Mesendoderm (in vitro differentiated cells): ENCODE measurements at regions not wholly inside any gene's neighbourhood (a gene's known extent, or its start where the extent isn't known, plus 50 kb on each side); places are given as distances from the start of the nearest gene placed in this dataset.
A peak's percentile ranks its signal among the peaks of the same experiment; 100 is the strongest.
"Not testable (repeated sequence)": the region's sequence is repeated elsewhere in the genome, so short reads cannot be mapped to it uniquely, and the experiment has no call there.

Experiments used
- DNase-seq: peaks from one replicate; pipeline ENCODE4 v3.0.0; 2013
- H2AK5ac ChIP-seq: 2 replicates; pipeline ENCODE4 v1.6.1; 2013; ENCODE audit warnings: low read length, inconsistent platforms
- H2BK120ac ChIP-seq: 2 replicates; pipeline ENCODE4 v1.6.1; 2013; ENCODE audit warnings: low read depth, mild to moderate bottlenecking, low read length, moderate library complexity, mixed read lengths
- H2BK15ac ChIP-seq: replicated peaks from 2 replicates; pipeline ENCODE4 v1.6.1; 2013; ENCODE audit warnings: low read depth, mild to moderate bottlenecking, moderate library complexity
- H2BK5ac ChIP-seq: 2 replicates; pipeline ENCODE4 v1.6.1; 2013; ENCODE audit warnings: low read length, inconsistent platforms
- H3K18ac ChIP-seq: 2 replicates; pipeline ENCODE4 v1.6.1; 2013; ENCODE audit warnings: mild to moderate bottlenecking, low read length, mixed read lengths
- H3K23ac ChIP-seq: one replicate; pipeline ENCODE4 v1.6.1; 2013; ENCODE audit warnings: low read length
- H3K27ac ChIP-seq: 2 replicates; pipeline ENCODE4 v1.5.1; 2013; ENCODE audit warnings: low read depth, mild to moderate bottlenecking, inconsistent platforms, low read length, moderate library complexity
- H3K27me3 ChIP-seq: 2 replicates; pipeline ENCODE4 v1.6.1; 2013; ENCODE audit warnings: low read length, control low read depth, mild to moderate bottlenecking, inconsistent platforms; ENCODE audit not compliant: insufficient read depth, poor library complexity
- H3K36me3 ChIP-seq: 2 replicates; pipeline ENCODE4 v1.6.1; 2013; ENCODE audit warnings: low read length, inconsistent platforms; ENCODE audit not compliant: control insufficient read depth, insufficient read depth
- H3K4ac ChIP-seq: one replicate; pipeline ENCODE4 v1.6.1; 2013; ENCODE audit warnings: low read depth, mild to moderate bottlenecking, low read length, moderate library complexity
- H3K4me1 ChIP-seq: 2 replicates; pipeline ENCODE4 v1.6.1; 2013; ENCODE audit warnings: low read depth, low read length, inconsistent platforms; ENCODE audit not compliant: control insufficient read depth
- H3K4me2 ChIP-seq: 2 replicates; pipeline ENCODE4 v1.6.1; 2013; ENCODE audit warnings: low read length
- H3K4me3 ChIP-seq: 2 replicates; pipeline ENCODE4 v1.5.1; 2013; ENCODE audit warnings: mild to moderate bottlenecking, low read length
- H3K56ac ChIP-seq: one replicate; pipeline ENCODE4 v1.6.1; 2013; ENCODE audit warnings: low read length
- H3K79me1 ChIP-seq: 2 replicates; pipeline ENCODE4 v1.6.1; 2013; ENCODE audit warnings: low read length, inconsistent platforms
- H3K79me2 ChIP-seq: 2 replicates; pipeline ENCODE4 v1.6.1; 2013; ENCODE audit warnings: mild to moderate bottlenecking, low read length; ENCODE audit not compliant: control insufficient read depth, insufficient read depth
- H3K9ac ChIP-seq: 2 replicates; pipeline ENCODE4 v1.6.1; 2013; ENCODE audit warnings: low read length, inconsistent platforms
- H4K5ac ChIP-seq: one replicate; pipeline ENCODE4 v1.6.1; 2013; ENCODE audit warnings: low read length
- H4K8ac ChIP-seq: one replicate; pipeline ENCODE4 v1.6.1; 2013; ENCODE audit warnings: low read depth, mild to moderate bottlenecking, control low read depth, low read length, moderate library complexity
- WGBS: extraction: QIAGEN DNeasy Blood & Tissue Kit; methylation state at CpG from one replicate; pipeline ENCODE4 v1.1.7; 2013; ENCODE audit warnings: low lambda C conversion rate, missing lambda C conversion rate; ENCODE audit not compliant: insufficient coverage; ENCODE audit errors: extremely low coverage; 5-methylcytosine and 5-hydroxymethylcytosine counted together

DNA sequence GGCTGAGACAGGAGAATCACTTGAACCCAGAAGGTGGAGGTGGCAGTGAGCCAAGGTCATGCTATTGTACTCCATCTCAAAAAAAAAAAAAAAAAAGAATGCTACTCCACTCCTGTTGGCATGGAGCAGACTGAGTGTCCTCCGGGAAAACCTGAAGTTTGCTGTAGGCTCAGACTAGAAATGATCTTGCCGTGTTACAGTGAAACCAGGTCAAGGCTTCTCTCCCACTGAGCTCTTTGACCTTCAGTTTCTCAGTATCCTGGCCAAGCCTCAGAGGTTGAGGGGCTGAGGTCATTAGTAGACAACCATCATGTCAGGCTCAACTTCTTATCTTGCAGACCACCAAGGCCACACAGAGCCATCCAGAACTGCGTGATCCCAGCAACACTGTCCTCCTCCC lies 348.6 kb upstream of the ZNF32 start:
- WGBS = no CpG with 5 or more reads among the region's 3 CpGs

DNA sequence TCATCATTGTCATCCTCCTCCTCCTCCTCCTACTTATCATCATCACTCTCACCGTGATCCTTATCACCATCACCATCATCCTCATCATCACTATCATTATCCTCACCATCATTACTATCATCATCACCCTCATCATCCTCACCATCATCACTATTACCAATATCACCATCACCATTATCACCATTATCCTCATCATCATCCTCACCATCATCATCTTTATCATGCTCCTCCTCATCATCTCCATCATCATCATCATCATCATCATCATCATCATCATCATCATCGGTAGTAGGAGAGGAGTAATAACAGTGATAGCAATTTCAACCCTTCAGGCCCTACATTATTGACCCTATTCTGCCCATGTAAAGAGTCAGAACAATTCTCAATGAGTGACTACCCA lies 345.9 kb upstream of the ZNF32 start:
- Histone ChIP-seq H3K4me3 (no peak overlapping the region), H3K79me2 (no peaks in the 10 kb centered on the region), H3K27me3 (no peaks in the 10 kb centered on the region), H2BK120ac (no peak overlapping the region), H2BK15ac (no peak overlapping the region), H2AK5ac (no peak overlapping the region), H3K4ac (no peak overlapping the region), H3K18ac (no peak overlapping the region), H3K27ac (no peak overlapping the region), H3K4me2 (no peak overlapping the region), H3K56ac (no peak overlapping the region), H4K5ac (no peak overlapping the region), H3K4me1 (no peaks in the 10 kb centered on the region), H3K79me1 (no peaks in the 10 kb centered on the region), H3K23ac (no peak overlapping the region), H3K9ac (no peak overlapping the region), H3K36me3 (no peaks in the 10 kb centered on the region), H2BK5ac (no peak overlapping the region), H4K8ac (no peak overlapping the region)
- DNase-seq = no peak
- 100% methylated on average over 1 of the region's 2 CpGs for WGBS

More for the DNA sequence above, 348.6 kb upstream of the ZNF32 start:
- no peak overlapping the region for H2BK5ac ChIP-seq
- H3K9ac ChIP-seq = no peak overlapping the region
- H4K8ac ChIP-seq = no peak overlapping the region
- no peaks in the 10 kb centered on the region for H3K27me3 ChIP-seq
- no peak overlapping the region for H2AK5ac ChIP-seq
- H3K56ac ChIP-seq = no peak overlapping the region
- H3K79me2 ChIP-seq = no peaks in the 10 kb centered on the region
- H4K5ac ChIP-seq = no peak overlapping the region
- no peak overlapping the region for H3K18ac ChIP-seq
- no peak overlapping the region for H2BK15ac ChIP-seq
- no peak for DNase-seq
- no peaks in the 10 kb centered on the region for H3K36me3 ChIP-seq
- H3K27ac ChIP-seq = no peak overlapping the region
- no peak overlapping the region for H3K4me3 ChIP-seq
- no peak overlapping the region for H3K23ac ChIP-seq
- H3K4me1 ChIP-seq = no peaks in the 10 kb centered on the region
- H3K4me2 ChIP-seq = no peak overlapping the region
- no peak overlapping the region for H2BK120ac ChIP-seq
- no peak overlapping the region for H3K4ac ChIP-seq
- H3K79me1 ChIP-seq = no peaks in the 10 kb centered on the region

DNA sequence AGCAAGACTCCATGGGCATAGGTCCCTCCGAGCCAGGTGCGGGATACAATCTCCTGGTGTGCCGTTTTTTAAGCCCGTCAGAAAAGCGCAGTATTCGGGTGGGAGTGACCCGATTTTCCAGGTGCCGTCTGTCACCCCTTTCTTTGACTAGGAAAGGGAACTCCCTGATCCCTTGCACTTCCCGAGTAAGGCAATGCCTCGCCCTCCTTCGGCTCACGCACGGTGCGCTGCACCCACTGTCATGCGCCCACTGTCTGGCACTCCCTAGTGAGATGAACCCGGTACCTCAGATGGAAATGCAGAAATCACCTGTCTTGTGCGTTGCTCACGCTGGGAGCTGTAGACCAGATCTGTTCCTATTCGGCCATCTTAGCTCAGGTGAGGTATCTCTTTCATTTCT lies 344.1 kb upstream of the ZNF32 start:
- not testable (repeated sequence) for H4K5ac ChIP-seq, H3K4me2 ChIP-seq, H3K4me3 ChIP-seq, H2BK5ac ChIP-seq, H2BK120ac ChIP-seq, H3K27me3 ChIP-seq, H2BK15ac ChIP-seq, H3K79me1 ChIP-seq, H2AK5ac ChIP-seq, H3K9ac ChIP-seq, H3K18ac ChIP-seq, H3K79me2 ChIP-seq, H3K4me1 ChIP-seq, H3K36me3 ChIP-seq, H3K56ac ChIP-seq, H3K4ac ChIP-seq, H3K23ac ChIP-seq, H3K27ac ChIP-seq, H4K8ac ChIP-seq, DNase-seq
- WGBS = no CpG with 5 or more reads among the region's 19 CpGs

DNA sequence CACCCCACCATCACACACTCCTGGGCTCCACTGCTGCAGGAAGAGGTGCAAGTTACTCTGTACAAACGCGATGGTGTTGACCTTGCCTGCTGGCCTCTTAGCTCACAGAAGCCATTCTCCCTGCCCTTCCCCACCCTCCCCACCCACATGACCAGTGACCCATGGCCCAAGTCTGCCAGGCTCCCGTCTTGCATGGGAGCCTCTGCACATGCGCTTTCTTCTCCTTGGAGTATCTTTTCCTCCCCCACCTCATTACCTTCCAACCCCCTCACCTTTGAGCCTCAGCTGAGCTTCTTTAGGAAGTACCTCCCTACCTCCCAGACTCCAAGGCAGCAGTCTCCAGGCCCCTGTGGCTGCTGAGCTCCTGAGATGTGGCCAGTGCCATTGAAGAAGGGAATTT lies 337.7 kb upstream of the ZNF32 start:
- H4K5ac ChIP-seq = no peak overlapping the region
- H3K56ac ChIP-seq = no peak overlapping the region
- H3K23ac ChIP-seq = no peak overlapping the region
- H3K4me3 ChIP-seq = no peak overlapping the region
- no peak overlapping the region for H2BK15ac ChIP-seq
- DNase-seq = no peak
- H4K8ac ChIP-seq = no peak overlapping the region
- no peaks in the 10 kb centered on the region for H3K79me1 ChIP-seq
- H2BK5ac ChIP-seq = no peak overlapping the region
- no peak overlapping the region for H2BK120ac ChIP-seq
- H3K36me3 ChIP-seq = no peaks in the 10 kb centered on the region
- no peak overlapping the region for H3K27ac ChIP-seq
- H3K4me2 ChIP-seq = no peak overlapping the region
- H3K27me3 ChIP-seq = no peaks in the 10 kb centered on the region
- no CpG with 5 or more reads among the region's 4 CpGs for WGBS
- no peaks in the 10 kb centered on the region for H3K4me1 ChIP-seq
- no peak overlapping the region for H3K9ac ChIP-seq
- no peak overlapping the region for H3K18ac ChIP-seq
- H3K79me2 ChIP-seq = no peaks in the 10 kb centered on the region
- no peak overlapping the region for H3K4ac ChIP-seq
- no peak overlapping the region for H2AK5ac ChIP-seq

DNA sequence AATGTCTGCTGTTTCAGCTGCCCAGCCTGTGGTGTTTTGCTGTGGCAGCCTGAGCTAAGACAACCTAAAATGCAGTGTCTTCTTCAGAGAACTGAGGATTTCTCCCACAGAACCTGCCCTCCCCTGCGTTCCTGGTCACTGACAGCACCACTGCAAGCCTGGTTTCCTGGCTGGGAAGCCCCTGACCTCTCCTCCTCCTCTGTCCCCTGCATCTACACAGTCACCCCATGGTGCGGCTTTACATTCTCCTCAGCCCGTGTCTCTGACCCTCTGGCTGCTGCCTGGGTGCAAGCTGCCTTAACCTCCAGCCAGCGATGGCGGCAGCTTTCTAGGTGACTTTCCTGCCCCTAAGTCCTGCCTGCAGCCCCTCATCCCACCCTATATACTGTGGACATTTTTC lies 337.3 kb upstream of the ZNF32 start:
- H3K27me3 ChIP-seq = no peaks in the 10 kb centered on the region
- no peak overlapping the region for H3K18ac ChIP-seq
- no peak overlapping the region for H3K23ac ChIP-seq
- H2BK120ac ChIP-seq = no peak overlapping the region
- H2BK5ac ChIP-seq = no peak overlapping the region
- no peak overlapping the region for H4K8ac ChIP-seq
- H2BK15ac ChIP-seq = no peak overlapping the region
- H2AK5ac ChIP-seq = no peak overlapping the region
- H3K79me2 ChIP-seq = no peaks in the 10 kb centered on the region
- no peak overlapping the region for H3K4me3 ChIP-seq
- no CpG with 5 or more reads among the region's 5 CpGs for WGBS
- no peaks in the 10 kb centered on the region for H3K79me1 ChIP-seq
- H3K56ac ChIP-seq = no peak overlapping the region
- H3K36me3 ChIP-seq = no peaks in the 10 kb centered on the region
- H3K4me2 ChIP-seq = no peak overlapping the region
- no peak for DNase-seq
- H3K4ac ChIP-seq = no peak overlapping the region
- no peak overlapping the region for H3K9ac ChIP-seq
- H4K5ac ChIP-seq = no peak overlapping the region
- no peak overlapping the region for H3K27ac ChIP-seq
- H3K4me1 ChIP-seq = no peaks in the 10 kb centered on the region

DNA sequence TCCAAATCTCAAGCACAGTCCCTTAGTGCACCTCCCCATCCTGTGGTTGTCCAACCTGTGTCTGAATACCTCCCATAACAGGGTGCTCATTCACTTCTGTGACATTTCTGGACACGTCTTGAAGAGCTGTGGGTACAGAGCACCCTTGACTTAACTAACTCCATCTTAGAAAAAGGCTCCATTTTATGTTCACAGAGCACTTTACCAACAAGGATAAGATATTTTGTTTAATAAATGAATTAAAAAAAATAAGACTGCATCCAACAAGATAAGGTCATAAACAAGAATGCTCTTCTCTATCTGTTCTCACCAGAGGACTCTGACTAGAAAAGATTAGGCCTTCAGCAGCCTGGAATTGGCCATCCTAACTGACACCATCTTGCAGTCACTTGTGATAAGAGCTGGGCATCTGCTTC lies 335.2 kb upstream of the ZNF32 start:
- Histone ChIP-seq H3K56ac (no peak overlapping the region), H3K36me3 (no peaks in the 10 kb centered on the region), H3K23ac (no peak overlapping the region), H4K5ac (no peak overlapping the region), H2BK5ac (no peak overlapping the region), H4K8ac (no peak overlapping the region), H2BK15ac (no peak overlapping the region), H3K79me1 (no peaks in the 10 kb centered on the region), H2AK5ac (no peak overlapping the region), H3K18ac (no peak overlapping the region), H3K4me2 (no peak overlapping the region), H3K27ac (no peak overlapping the region), H3K27me3 (no peaks in the 10 kb centered on the region), H3K79me2 (no peaks in the 10 kb centered on the region), H3K4me1 (no peaks in the 10 kb centered on the region), H3K4me3 (no peak overlapping the region), H2BK120ac (no peak overlapping the region), H3K9ac (no peak overlapping the region), H3K4ac (no peak overlapping the region)
- DNase-seq = peak; percentile 34
- WGBS = no CpG with 5 or more reads among the region's 1 CpG
